GM12878 (cell line): ENCODE measurements at regions not wholly inside any gene's neighbourhood (a gene's known extent, or its start where the extent isn't known, plus 50 kb on each side); places are given as distances from the start of the nearest gene placed in this dataset.

Experiments used
- BACH1 ChIP-seq: fragments of 450-650 bp; IDR thresholded peaks from 2 replicates; pipeline ENCODE4 v1.6.1; 2017; ENCODE audit warnings: mild to moderate bottlenecking, borderline replicate concordance
- CBX3 ChIP-seq: fragments of 200-600 bp; sonication (generic); IDR thresholded peaks from 2 replicates; pipeline ENCODE4 v1.6.1; 2016; ENCODE audit warnings: low read depth, borderline replicate concordance
- EP300 ChIP-seq, 2 experiments: fragments of 150-350 bp in 1 of 2; IDR thresholded peaks; 2 replicates each; pipeline ENCODE4 v1.6.1; 2011 to 2012; ENCODE audit warnings: low read depth in 2 of 2, low read length in 2 of 2, borderline replicate concordance in 1 of 2, improper control_type of control experiment in 1 of 2, inconsistent platforms in 1 of 2; ENCODE audit not compliant: control insufficient read depth in 1 of 2
- ESRRA ChIP-seq: IDR thresholded peaks from 2 replicates; pipeline ENCODE4 v1.6.1; 2012; ENCODE audit warnings: mild to moderate bottlenecking, low read length, improper control_type of control experiment
- HCFC1 ChIP-seq: fragments of 150-350 bp; IDR thresholded peaks from 2 replicates; pipeline ENCODE4 v1.6.1; 2014; ENCODE audit warnings: low read length
- KLF5 ChIP-seq: fragments of 450-650 bp; IDR thresholded peaks from 2 replicates; pipeline ENCODE4 v1.6.1; 2014; ENCODE audit warnings: mild to moderate bottlenecking; ENCODE audit not compliant: partially characterized antibody
- MTA2 ChIP-seq: fragments of 450-650 bp; IDR thresholded peaks from 2 replicates; pipeline ENCODE4 v1.6.1; 2016; ENCODE audit warnings: low read depth, mild to moderate bottlenecking, moderate library complexity
- MYC ChIP-seq: IDR thresholded peaks from 2 replicates; pipeline ENCODE4 v1.6.1; 2011; ENCODE audit warnings: mild to moderate bottlenecking, low read length, moderate library complexity, inconsistent platforms; ENCODE audit not compliant: insufficient read depth, insufficient replicate concordance, insufficient read length, severe bottlenecking
- NFXL1 ChIP-seq: fragments of 450-650 bp; IDR thresholded peaks from 2 replicates; pipeline ENCODE4 v1.6.1; 2017; ENCODE audit warnings: antibody characterized with exemption, mild to moderate bottlenecking, borderline replicate concordance
- NFYA ChIP-seq: IDR thresholded peaks from 2 replicates; pipeline ENCODE4 v1.6.1; 2011; ENCODE audit warnings: low read depth, mild to moderate bottlenecking, low read length, improper control_type of control experiment, borderline replicate concordance
- NFYB ChIP-seq: IDR thresholded peaks from 2 replicates; pipeline ENCODE4 v1.6.1; 2011; ENCODE audit warnings: low read depth, mild to moderate bottlenecking, low read length, improper control_type of control experiment, moderate library complexity; ENCODE audit not compliant: insufficient read depth
- NR2F1 ChIP-seq: fragments of 450-650 bp; conservative IDR thresholded peaks from 2 replicates; pipeline ENCODE4 v1.6.1; 2017; ENCODE audit warnings: mild to moderate bottlenecking
- RFX5 ChIP-seq: IDR thresholded peaks from 2 replicates; pipeline ENCODE4 v1.6.1; 2011; ENCODE audit warnings: low read depth, low read length, improper control_type of control experiment
- SUZ12 ChIP-seq: fragments of 200-600 bp; sonication (generic); IDR thresholded peaks from one replicate; pipeline ENCODE4 v1.6.1; 2018; ENCODE audit warnings: antibody characterized with exemption, mild to moderate bottlenecking; ENCODE audit not compliant: unreplicated experiment
- ZNF207 ChIP-seq: fragments of 450-650 bp; IDR thresholded peaks from 2 replicates; pipeline ENCODE4 v1.6.1; 2014; ENCODE audit warnings: antibody characterized with exemption, mild to moderate bottlenecking, borderline replicate concordance
- TF ChIP-seq, protein P1 (sequence below): IDR thresholded peaks from 2 replicates; pipeline ENCODE4 v1.6.1; 2012; ENCODE audit warnings: low read depth, low read length, improper control_type of control experiment
- TF ChIP-seq, protein P2 (sequence below): IDR thresholded peaks from 2 replicates; pipeline ENCODE4 v1.6.1; 2011; ENCODE audit warnings: low read depth, mild to moderate bottlenecking, low read length, moderate library complexity, borderline replicate concordance; ENCODE audit errors: extremely low read depth
- TF ChIP-seq, protein P3 (sequence below): IDR thresholded peaks from 2 replicates; pipeline ENCODE4 v1.6.1; 2012; ENCODE audit warnings: low read depth, low read length, improper control_type of control experiment
- TF ChIP-seq, protein P4 (sequence below): fragments of 450-650 bp; IDR thresholded peaks from 2 replicates; pipeline ENCODE4 v1.6.1; 2017; ENCODE audit warnings: low read depth, mild to moderate bottlenecking, moderate library complexity
- TF ChIP-seq, protein P5 (sequence below): fragments of 450-650 bp; formaldehyde crosslinking; IDR thresholded peaks from 2 replicates; pipeline ENCODE4 v1.4.0; 2022; ENCODE audit warnings: mild to moderate bottlenecking, moderate library complexity
- TF ChIP-seq, protein P6 (sequence below): IDR thresholded peaks from 2 replicates; pipeline ENCODE4 v1.6.1; 2012; ENCODE audit warnings: low read depth, low read length, improper control_type of control experiment

DNA sequence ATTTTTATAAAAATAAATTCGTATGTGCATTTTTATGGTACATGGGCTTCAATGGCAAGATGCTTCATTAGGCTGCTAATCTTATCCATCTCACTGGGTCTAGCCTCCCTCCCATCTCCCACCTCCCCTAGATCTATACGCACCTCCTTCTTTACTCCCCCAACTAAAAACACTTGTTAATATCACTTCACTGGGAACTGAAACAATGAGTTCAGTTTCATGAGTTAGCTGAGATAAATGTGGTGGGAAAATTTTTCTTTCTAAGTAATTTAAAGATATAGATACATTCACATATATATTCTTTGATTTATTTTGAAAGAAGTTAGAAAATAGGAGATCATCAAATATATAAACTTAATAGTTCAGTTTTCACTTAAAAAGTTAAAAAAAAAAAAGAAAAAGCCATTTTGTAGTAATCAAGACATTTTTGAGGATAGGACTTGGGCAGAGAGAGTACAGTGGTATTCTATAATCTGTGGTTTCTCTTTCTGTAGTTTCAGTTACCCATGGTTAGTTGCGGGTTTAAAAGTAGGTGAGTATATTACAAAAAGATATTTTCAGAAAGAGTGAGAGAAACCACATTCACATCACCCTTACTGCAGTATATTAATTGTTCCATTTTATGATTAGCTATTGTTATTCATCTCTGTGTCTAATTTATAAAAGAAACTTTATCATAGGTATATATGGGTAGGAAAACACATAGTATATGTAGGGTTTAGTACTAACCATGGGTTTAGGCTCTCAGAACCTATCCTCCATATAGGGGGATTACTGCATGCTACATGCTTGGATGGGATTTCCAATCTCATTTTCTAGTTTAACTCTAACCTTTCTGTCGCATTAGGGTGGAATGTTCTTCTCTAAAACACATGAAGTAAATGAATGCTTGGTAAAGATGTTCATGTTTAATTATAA, 316.0 kb upstream of the CBLB start (continued):
- TF ChIP-seq HCFC1 (no peak), NFYB (no peak), MTA2 (peak; percentile 95), ZNF207 (no peak), NR2F1 (0 out of 2 replicates have a peak, but pooled peaks have one; percentile 11), ESRRA (no peak), RFX5 (no peak), NFYA (no peak), MYC (no peak), SUZ12 (no peak), EP300 (IDR thresholded peaks at IDR 0.05; ENCODE audit: borderline replicate concordance in 1 of 2, control insufficient read depth in 1 of 2, low read depth in 2 of 2, low read length in 2 of 2) (peak; percentile 59 to 81; a peak in 1 of 4 replicates), NFXL1 (no peak), KLF5 (no peak), CBX3 (no peak), BACH1 (no peak; the same call in 1 of the 2 replicates)
- TF ChIP-seq, protein P1, sequence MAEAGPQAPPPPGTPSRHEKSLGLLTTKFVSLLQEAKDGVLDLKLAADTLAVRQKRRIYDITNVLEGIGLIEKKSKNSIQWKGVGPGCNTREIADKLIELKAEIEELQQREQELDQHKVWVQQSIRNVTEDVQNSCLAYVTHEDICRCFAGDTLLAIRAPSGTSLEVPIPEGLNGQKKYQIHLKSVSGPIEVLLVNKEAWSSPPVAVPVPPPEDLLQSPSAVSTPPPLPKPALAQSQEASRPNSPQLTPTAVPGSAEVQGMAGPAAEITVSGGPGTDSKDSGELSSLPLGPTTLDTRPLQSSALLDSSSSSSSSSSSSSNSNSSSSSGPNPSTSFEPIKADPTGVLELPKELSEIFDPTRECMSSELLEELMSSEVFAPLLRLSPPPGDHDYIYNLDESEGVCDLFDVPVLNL = no peak
- TF ChIP-seq, protein P2, sequence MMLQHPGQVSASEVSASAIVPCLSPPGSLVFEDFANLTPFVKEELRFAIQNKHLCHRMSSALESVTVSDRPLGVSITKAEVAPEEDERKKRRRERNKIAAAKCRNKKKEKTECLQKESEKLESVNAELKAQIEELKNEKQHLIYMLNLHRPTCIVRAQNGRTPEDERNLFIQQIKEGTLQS = no peak
- TF ChIP-seq, protein P3, sequence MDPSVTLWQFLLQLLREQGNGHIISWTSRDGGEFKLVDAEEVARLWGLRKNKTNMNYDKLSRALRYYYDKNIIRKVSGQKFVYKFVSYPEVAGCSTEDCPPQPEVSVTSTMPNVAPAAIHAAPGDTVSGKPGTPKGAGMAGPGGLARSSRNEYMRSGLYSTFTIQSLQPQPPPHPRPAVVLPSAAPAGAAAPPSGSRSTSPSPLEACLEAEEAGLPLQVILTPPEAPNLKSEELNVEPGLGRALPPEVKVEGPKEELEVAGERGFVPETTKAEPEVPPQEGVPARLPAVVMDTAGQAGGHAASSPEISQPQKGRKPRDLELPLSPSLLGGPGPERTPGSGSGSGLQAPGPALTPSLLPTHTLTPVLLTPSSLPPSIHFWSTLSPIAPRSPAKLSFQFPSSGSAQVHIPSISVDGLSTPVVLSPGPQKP = 0 out of 2 replicates have a peak, but pooled peaks have one; percentile 37
- TF ChIP-seq, protein P4, sequence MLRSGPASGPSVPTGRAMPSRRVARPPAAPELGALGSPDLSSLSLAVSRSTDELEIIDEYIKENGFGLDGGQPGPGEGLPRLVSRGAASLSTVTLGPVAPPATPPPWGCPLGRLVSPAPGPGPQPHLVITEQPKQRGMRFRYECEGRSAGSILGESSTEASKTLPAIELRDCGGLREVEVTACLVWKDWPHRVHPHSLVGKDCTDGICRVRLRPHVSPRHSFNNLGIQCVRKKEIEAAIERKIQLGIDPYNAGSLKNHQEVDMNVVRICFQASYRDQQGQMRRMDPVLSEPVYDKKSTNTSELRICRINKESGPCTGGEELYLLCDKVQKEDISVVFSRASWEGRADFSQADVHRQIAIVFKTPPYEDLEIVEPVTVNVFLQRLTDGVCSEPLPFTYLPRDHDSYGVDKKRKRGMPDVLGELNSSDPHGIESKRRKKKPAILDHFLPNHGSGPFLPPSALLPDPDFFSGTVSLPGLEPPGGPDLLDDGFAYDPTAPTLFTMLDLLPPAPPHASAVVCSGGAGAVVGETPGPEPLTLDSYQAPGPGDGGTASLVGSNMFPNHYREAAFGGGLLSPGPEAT = peak; percentile 89
- TF ChIP-seq, protein P5, sequence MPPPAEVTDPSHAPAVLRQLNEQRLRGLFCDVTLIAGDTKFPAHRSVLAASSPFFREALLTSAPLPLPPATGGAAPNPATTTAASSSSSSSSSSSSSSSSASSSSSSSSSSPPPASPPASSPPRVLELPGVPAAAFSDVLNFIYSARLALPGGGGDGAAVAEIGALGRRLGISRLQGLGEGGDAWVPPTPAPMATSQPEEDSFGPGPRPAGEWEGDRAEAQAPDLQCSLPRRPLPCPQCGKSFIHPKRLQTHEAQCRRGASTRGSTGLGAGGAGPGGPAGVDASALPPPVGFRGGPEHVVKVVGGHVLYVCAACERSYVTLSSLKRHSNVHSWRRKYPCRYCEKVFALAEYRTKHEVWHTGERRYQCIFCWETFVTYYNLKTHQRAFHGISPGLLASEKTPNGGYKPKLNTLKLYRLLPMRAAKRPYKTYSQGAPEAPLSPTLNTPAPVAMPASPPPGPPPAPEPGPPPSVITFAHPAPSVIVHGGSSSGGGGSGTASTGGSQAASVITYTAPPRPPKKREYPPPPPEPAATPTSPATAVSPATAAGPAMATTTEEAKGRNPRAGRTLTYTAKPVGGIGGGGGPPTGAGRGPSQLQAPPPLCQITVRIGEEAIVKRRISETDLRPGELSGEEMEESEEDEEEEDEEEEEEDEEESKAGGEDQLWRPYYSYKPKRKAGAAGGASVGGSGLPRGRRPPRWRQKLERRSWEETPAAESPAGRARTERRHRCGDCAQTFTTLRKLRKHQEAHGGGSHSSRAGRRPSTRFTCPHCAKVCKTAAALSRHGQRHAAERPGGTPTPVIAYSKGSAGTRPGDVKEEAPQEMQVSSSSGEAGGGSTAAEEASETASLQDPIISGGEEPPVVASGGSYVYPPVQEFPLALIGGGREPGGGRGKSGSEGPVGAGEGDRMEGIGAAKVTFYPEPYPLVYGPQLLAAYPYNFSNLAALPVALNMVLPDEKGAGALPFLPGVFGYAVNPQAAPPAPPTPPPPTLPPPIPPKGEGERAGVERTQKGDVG = no peak
- TF ChIP-seq, protein P6, sequence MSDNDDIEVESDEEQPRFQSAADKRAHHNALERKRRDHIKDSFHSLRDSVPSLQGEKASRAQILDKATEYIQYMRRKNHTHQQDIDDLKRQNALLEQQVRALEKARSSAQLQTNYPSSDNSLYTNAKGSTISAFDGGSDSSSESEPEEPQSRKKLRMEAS = no peak
